ENCODE measurements at regions not wholly inside any gene's neighbourhood (a gene's known extent, or its start where the extent isn't known, plus 50 kb on each side); places are given as distances from the start of the nearest gene placed in this dataset.

DNA sequence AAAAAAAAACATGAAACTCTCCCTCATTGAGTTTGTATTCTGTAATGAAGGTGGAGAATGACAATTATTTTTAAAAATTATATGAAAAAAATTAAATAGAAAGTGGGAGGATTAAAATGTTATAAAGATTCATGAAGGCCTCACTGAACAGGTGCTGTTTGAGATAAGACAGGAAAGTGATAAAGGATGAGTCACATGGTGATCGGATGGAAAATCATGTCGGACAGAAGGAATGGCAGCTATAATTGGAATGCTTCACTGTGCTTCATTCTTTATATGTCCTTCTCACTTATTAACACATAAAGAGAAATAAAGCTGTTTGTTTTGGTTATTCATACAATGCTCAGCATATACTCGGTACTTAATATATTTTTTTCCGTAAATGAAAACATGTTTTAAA lies 464.5 kb upstream of the RGMB start:
- Mint-ChIP-seq H3K27me3 (no peaks in the 10 kb centered on the region), H3K4me3 (no peak overlapping the region), H3K9me3 (no peaks in the 10 kb centered on the region), H3K36me3 (no peaks in the 10 kb centered on the region), H3K27ac (no peak overlapping the region), H3K4me1 (ENCODE audit: unreplicated experiment) (peaks cover 12% of the 10 kb centered on the region)
- no peak for DNase-seq (ENCODE audit: extremely low spot score, unreplicated experiment)
- TF ChIP-seq, protein P1, sequence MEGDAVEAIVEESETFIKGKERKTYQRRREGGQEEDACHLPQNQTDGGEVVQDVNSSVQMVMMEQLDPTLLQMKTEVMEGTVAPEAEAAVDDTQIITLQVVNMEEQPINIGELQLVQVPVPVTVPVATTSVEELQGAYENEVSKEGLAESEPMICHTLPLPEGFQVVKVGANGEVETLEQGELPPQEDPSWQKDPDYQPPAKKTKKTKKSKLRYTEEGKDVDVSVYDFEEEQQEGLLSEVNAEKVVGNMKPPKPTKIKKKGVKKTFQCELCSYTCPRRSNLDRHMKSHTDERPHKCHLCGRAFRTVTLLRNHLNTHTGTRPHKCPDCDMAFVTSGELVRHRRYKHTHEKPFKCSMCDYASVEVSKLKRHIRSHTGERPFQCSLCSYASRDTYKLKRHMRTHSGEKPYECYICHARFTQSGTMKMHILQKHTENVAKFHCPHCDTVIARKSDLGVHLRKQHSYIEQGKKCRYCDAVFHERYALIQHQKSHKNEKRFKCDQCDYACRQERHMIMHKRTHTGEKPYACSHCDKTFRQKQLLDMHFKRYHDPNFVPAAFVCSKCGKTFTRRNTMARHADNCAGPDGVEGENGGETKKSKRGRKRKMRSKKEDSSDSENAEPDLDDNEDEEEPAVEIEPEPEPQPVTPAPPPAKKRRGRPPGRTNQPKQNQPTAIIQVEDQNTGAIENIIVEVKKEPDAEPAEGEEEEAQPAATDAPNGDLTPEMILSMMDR (conservative IDR thresholded peaks at IDR 0.05): no peak

DNA sequence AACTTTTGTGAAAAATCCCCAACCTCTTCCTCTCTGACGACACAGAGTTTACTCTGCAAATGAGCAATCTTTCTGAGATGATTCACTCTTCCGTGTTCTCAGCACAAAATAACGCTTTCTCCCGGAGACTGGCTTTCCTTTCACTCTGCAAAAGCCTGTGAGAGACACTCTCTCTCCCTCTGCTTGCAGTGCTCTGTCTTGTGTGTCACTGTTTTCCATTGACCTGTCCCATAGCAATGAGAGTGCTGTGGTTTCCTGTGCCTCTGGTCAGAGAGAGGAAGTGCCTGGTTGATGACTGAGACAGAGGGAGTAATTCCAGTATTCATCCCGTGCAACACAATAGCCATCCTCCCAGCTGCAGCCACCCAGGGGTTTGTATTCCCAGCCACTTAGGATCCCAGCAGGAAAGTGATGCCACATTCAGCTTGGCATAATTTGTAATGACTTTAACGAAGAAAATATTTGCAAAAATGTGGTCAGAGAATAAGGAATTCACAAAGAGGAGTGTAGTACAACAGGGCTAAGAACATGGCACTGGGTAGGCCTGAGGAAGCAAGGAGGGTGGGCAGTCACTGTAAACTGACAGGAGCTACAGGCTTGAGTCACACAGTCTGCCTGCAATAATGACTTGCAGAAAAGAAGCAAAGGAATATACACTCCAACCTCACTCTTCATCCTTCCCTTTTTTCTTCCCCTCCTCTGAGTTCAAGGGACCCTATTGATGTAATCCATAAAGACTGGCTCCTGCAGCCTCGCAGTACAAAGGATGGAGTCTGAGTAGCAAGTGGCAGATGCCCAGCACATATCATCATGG lies 463.5 kb upstream of the RGMB start:
- Mint-ChIP-seq H3K9me3 (no peaks in the 10 kb centered on the region), H3K4me3 (no peak overlapping the region), H3K27ac (peak overlapping the region; percentile 19), H3K36me3 (no peaks in the 10 kb centered on the region), H3K27me3 (no peaks in the 10 kb centered on the region), H3K4me1 (ENCODE audit: unreplicated experiment) (peaks cover 18% of the 10 kb centered on the region)
- TF ChIP-seq, protein P1 (conservative IDR thresholded peaks at IDR 0.05): no peak
- DNase-seq (ENCODE audit: extremely low spot score, unreplicated experiment): no peak

- Mint-ChIP-seq H3K4me3 (no peak overlapping the region), H3K36me3 (no peaks in the 10 kb centered on the region), H3K4me1 (ENCODE audit: unreplicated experiment) (peaks cover 18% of the 10 kb centered on the region), H3K27me3 (no peaks in the 10 kb centered on the region), H3K27ac (no peak overlapping the region), H3K9me3 (no peaks in the 10 kb centered on the region)
- DNase-seq (ENCODE audit: extremely low spot score, unreplicated experiment): no peak
- TF ChIP-seq, protein P1 (conservative IDR thresholded peaks at IDR 0.05): no peak
Observed at GRCh38 chr5:98314292-98314691, 459.2 kb upstream of the RGMB start.

DNA sequence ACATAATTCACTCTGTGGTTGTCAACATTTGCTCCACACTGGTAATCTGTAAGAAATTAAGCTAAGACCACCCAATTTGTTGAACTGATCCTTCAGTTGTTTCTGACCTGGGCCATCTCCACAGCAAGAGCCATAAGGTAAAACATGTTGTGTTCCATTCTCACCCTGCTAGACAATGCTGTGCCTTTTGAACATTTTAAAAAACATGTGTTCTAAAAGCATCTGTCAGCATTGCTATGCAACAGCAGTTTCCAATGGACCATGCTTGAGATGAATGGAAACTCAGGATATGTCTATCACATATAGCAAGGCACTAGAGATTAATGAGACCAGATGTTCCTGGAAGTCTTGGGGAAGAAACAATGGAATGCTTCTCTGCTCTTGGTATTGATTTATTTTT lies 455.1 kb upstream of the RGMB start:
- Mint-ChIP-seq H3K9me3 (no peaks in the 10 kb centered on the region), H3K4me1 (ENCODE audit: unreplicated experiment) (peaks cover 10% of the 10 kb centered on the region), H3K36me3 (no peaks in the 10 kb centered on the region), H3K4me3 (no peak overlapping the region), H3K27ac (no peak overlapping the region), H3K27me3 (no peaks in the 10 kb centered on the region)
- DNase-seq (ENCODE audit: extremely low spot score, unreplicated experiment): no peak
- TF ChIP-seq, protein P1 (conservative IDR thresholded peaks at IDR 0.05): no peak

DNA sequence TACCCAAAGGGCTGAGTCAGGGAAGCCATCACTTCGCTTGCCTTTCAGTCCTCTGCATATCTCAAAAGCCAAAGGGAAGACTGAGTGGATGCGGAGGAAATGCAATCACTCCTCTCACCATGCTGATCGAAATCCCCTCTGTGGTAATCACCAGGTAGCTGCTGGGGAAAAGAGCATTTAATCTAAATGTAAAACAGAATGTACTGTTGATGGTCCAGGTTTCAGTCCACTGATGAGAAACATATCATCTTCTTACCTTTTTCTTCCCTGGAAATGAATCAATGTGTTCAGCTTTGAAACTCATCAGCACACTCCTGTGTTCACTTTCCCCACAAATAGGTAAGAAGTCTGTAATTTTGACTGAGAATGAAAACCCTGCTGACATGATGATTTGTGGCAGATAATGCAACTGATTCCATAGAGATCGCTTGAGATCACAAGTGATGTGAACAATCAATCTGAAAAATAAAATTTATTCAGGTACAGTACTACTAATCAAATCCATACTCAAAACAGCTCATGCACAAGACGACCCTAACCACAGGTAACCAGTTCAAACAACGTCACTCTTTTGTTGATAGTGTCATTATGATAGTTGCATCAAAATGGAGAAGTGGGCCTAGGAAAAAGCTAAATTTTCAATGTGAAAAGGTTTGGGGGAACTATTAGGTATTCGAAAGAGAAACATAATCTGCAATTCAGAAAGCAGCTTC lies 454.0 kb upstream of the RGMB start:
- TF ChIP-seq, protein P1 (conservative IDR thresholded peaks at IDR 0.05): no peak
- Mint-ChIP-seq H3K27me3 (no peaks in the 10 kb centered on the region), H3K36me3 (no peaks in the 10 kb centered on the region), H3K4me1 (ENCODE audit: unreplicated experiment) (peaks cover 3% of the 10 kb centered on the region), H3K9me3 (no peaks in the 10 kb centered on the region), H3K4me3 (no peak overlapping the region), H3K27ac (no peak overlapping the region)
- no peak for DNase-seq (ENCODE audit: extremely low spot score, unreplicated experiment)
